ENCODE measurements at regions not wholly inside any gene's neighbourhood (a gene's known extent, or its start where the extent isn't known, plus 50 kb on each side); places are given as distances from the start of the nearest gene placed in this dataset.

GRCh38 chr3:28867836-28868235, 413.0 kb upstream of the RBMS3 start:
- no peak for DNase-seq (ENCODE audit: extremely low spot score)
- TF ChIP-seq NFRKB (IDR thresholded peaks at IDR 0.05): no peak
- no peak for TF ChIP-seq PKNOX1 (IDR thresholded peaks at IDR 0.05)
- TF ChIP-seq BHLHE40 (IDR thresholded peaks at IDR 0.05; ENCODE audit: borderline replicate concordance): no peak
- no peak for TF ChIP-seq FOXK2 (IDR thresholded peaks at IDR 0.05)
- TF ChIP-seq LEF1 (IDR thresholded peaks at IDR 0.05; ENCODE audit: borderline replicate concordance): no peak
- no peak for TF ChIP-seq SP1 (IDR thresholded peaks at IDR 0.05)
- no peak for TF ChIP-seq TARDBP (IDR thresholded peaks at IDR 0.05)
- TF ChIP-seq FOXA1 (IDR thresholded peaks at IDR 0.05): no peak
- TF ChIP-seq SUZ12 (IDR thresholded peaks at IDR 0.05): no peak
- no peak for TF ChIP-seq L3MBTL2 (conservative IDR thresholded peaks at IDR 0.05)
- no peak for TF ChIP-seq FOXM1 (IDR thresholded peaks at IDR 0.05; ENCODE audit: borderline replicate concordance)
- POLR2A ChIA-PET: no interaction called here
- CTCF ChIA-PET: interaction anchor here (0.6 kb wide), 1 partner anchor 13 kb away, joined by 3 read pairs; no protein-coding TSS in a partner anchor

- POLR2A ChIA-PET: no interaction called here
- CTCF ChIA-PET: no interaction called here
- no peak for DNase-seq (ENCODE audit: extremely low spot score)
- no peak for TF ChIP-seq ZNF384 (IDR thresholded peaks at IDR 0.05)
- no peak for TF ChIP-seq CTBP1 (IDR thresholded peaks at IDR 0.05; ENCODE audit: borderline replicate concordance)
- TF ChIP-seq HDGF (IDR thresholded peaks at IDR 0.05; ENCODE audit: borderline replicate concordance): no peak
- no peak for TF ChIP-seq L3MBTL2 (conservative IDR thresholded peaks at IDR 0.05)
- no peak for TF ChIP-seq NFRKB (IDR thresholded peaks at IDR 0.05)
- no peak for TF ChIP-seq FOXK2 (IDR thresholded peaks at IDR 0.05)
- TF ChIP-seq SP1 (IDR thresholded peaks at IDR 0.05): no peak
- no peak for TF ChIP-seq ELF4 (IDR thresholded peaks at IDR 0.05)
- TF ChIP-seq ARNT (IDR thresholded peaks at IDR 0.05): no peak
- TF ChIP-seq SUZ12 (IDR thresholded peaks at IDR 0.05): no peak
- no peak for TF ChIP-seq TARDBP (IDR thresholded peaks at IDR 0.05)
- no peak for TF ChIP-seq BHLHE40 (IDR thresholded peaks at IDR 0.05; ENCODE audit: borderline replicate concordance)
- no peak for TF ChIP-seq LEF1 (IDR thresholded peaks at IDR 0.05; ENCODE audit: borderline replicate concordance)
- TF ChIP-seq FOXA1 (IDR thresholded peaks at IDR 0.05): no peak
- TF ChIP-seq PKNOX1 (IDR thresholded peaks at IDR 0.05): no peak
- no peak for TF ChIP-seq FOXM1 (IDR thresholded peaks at IDR 0.05; ENCODE audit: borderline replicate concordance)
Observed at GRCh38 chr3:28868897-28869296, 412.0 kb upstream of the RBMS3 start.

- ChIA-PET CTCF (no interaction called here), POLR2A (no interaction called here)
- DNase-seq (ENCODE audit: extremely low spot score): no peak
- no peak for TF ChIP-seq LEF1 (IDR thresholded peaks at IDR 0.05; ENCODE audit: borderline replicate concordance)
- no peak for TF ChIP-seq ELF4 (IDR thresholded peaks at IDR 0.05)
- TF ChIP-seq BHLHE40 (IDR thresholded peaks at IDR 0.05; ENCODE audit: borderline replicate concordance): no peak
- TF ChIP-seq ARNT (IDR thresholded peaks at IDR 0.05): no peak
- no peak for TF ChIP-seq CTBP1 (IDR thresholded peaks at IDR 0.05; ENCODE audit: borderline replicate concordance)
- TF ChIP-seq FOXK2 (IDR thresholded peaks at IDR 0.05): no peak
- TF ChIP-seq SUZ12 (IDR thresholded peaks at IDR 0.05): no peak
Observed at GRCh38 chr3:28877912-28878311, 403.0 kb upstream of the RBMS3 start.

- POLR2A ChIA-PET: no interaction called here
- TF ChIP-seq ARNT (IDR thresholded peaks at IDR 0.05): no peak
- TF ChIP-seq SP1 (IDR thresholded peaks at IDR 0.05): no peak
- no peak for TF ChIP-seq FOXK2 (IDR thresholded peaks at IDR 0.05)
- no peak for TF ChIP-seq PKNOX1 (IDR thresholded peaks at IDR 0.05)
- no peak for DNase-seq (ENCODE audit: extremely low spot score)
- CTCF ChIA-PET: no interaction called here
Observed at GRCh38 chr3:28890373-28890772, 390.5 kb upstream of the RBMS3 start.

- POLR2A ChIA-PET: interaction anchor here (0.6 kb wide), 1 partner anchor 630 kb away, joined by 3 read pairs; no protein-coding TSS in a partner anchor
- CTCF ChIA-PET: interaction anchor here (0.7 kb wide), 1 partner anchor 11 kb away, joined by 3 read pairs; no protein-coding TSS in a partner anchor
- TF ChIP-seq TARDBP (IDR thresholded peaks at IDR 0.05) (no peak), FOXA1 (IDR thresholded peaks at IDR 0.05) (no peak), ZNF384 (IDR thresholded peaks at IDR 0.05) (no peak), FOXM1 (IDR thresholded peaks at IDR 0.05; ENCODE audit: borderline replicate concordance) (no peak), SUZ12 (IDR thresholded peaks at IDR 0.05) (no peak), ARNT (IDR thresholded peaks at IDR 0.05) (no peak), PKNOX1 (IDR thresholded peaks at IDR 0.05) (no peak), HDGF (IDR thresholded peaks at IDR 0.05; ENCODE audit: borderline replicate concordance) (no peak), BHLHE40 (IDR thresholded peaks at IDR 0.05; ENCODE audit: borderline replicate concordance) (no peak), SP1 (IDR thresholded peaks at IDR 0.05) (no peak), LEF1 (IDR thresholded peaks at IDR 0.05; ENCODE audit: borderline replicate concordance) (no peak), NFRKB (IDR thresholded peaks at IDR 0.05) (no peak), FOXK2 (IDR thresholded peaks at IDR 0.05) (no peak), CTBP1 (IDR thresholded peaks at IDR 0.05; ENCODE audit: borderline replicate concordance) (no peak), L3MBTL2 (conservative IDR thresholded peaks at IDR 0.05) (no peak), ELF4 (IDR thresholded peaks at IDR 0.05) (no peak)
- no peak for DNase-seq (ENCODE audit: extremely low spot score)
Observed at GRCh38 chr3:28891485-28891884, 389.4 kb upstream of the RBMS3 start.

GRCh38 chr3:28900301-28900700, 380.6 kb upstream of the RBMS3 start:
- CTCF ChIA-PET: no interaction called here
- TF ChIP-seq FOXA1 (IDR thresholded peaks at IDR 0.05) (no peak), SUZ12 (IDR thresholded peaks at IDR 0.05) (no peak), SP1 (IDR thresholded peaks at IDR 0.05) (no peak), LEF1 (IDR thresholded peaks at IDR 0.05; ENCODE audit: borderline replicate concordance) (no peak), ELF4 (IDR thresholded peaks at IDR 0.05) (no peak), L3MBTL2 (conservative IDR thresholded peaks at IDR 0.05) (no peak), FOXK2 (IDR thresholded peaks at IDR 0.05) (no peak), TARDBP (IDR thresholded peaks at IDR 0.05) (no peak), FOXM1 (IDR thresholded peaks at IDR 0.05; ENCODE audit: borderline replicate concordance) (no peak), NFRKB (IDR thresholded peaks at IDR 0.05) (no peak), ZNF384 (IDR thresholded peaks at IDR 0.05) (no peak), BHLHE40 (IDR thresholded peaks at IDR 0.05; ENCODE audit: borderline replicate concordance) (no peak), CTBP1 (IDR thresholded peaks at IDR 0.05; ENCODE audit: borderline replicate concordance) (no peak), HDGF (IDR thresholded peaks at IDR 0.05; ENCODE audit: borderline replicate concordance) (no peak), ARNT (IDR thresholded peaks at IDR 0.05) (no peak), PKNOX1 (IDR thresholded peaks at IDR 0.05) (no peak)
- POLR2A ChIA-PET: no interaction called here
- DNase-seq (ENCODE audit: extremely low spot score): no peak

Data from HEK293T (cell line).